VCaP (cell line): ENCODE measurements at regions not wholly inside any gene's neighbourhood (a gene's known extent, or its start where the extent isn't known, plus 50 kb on each side); places are given as distances from the start of the nearest gene placed in this dataset.
A peak's percentile ranks its signal among the peaks of the same experiment; 100 is the strongest.
"Not testable (repeated sequence)": the region's sequence is repeated elsewhere in the genome, so short reads cannot be mapped to it uniquely, and the experiment has no call there.

Experiments
- H3K27ac ChIP-seq: fragments of 450-650 bp; 2 replicates; pipeline ENCODE4 v1.5.1; 2017
- TF ChIP-seq, protein P1 (sequence below): fragments of 450-650 bp; conservative IDR thresholded peaks from 2 replicates; pipeline ENCODE4 v1.5.1; 2017; ENCODE audit warnings: mild to moderate bottlenecking, moderate library complexity

DNA sequence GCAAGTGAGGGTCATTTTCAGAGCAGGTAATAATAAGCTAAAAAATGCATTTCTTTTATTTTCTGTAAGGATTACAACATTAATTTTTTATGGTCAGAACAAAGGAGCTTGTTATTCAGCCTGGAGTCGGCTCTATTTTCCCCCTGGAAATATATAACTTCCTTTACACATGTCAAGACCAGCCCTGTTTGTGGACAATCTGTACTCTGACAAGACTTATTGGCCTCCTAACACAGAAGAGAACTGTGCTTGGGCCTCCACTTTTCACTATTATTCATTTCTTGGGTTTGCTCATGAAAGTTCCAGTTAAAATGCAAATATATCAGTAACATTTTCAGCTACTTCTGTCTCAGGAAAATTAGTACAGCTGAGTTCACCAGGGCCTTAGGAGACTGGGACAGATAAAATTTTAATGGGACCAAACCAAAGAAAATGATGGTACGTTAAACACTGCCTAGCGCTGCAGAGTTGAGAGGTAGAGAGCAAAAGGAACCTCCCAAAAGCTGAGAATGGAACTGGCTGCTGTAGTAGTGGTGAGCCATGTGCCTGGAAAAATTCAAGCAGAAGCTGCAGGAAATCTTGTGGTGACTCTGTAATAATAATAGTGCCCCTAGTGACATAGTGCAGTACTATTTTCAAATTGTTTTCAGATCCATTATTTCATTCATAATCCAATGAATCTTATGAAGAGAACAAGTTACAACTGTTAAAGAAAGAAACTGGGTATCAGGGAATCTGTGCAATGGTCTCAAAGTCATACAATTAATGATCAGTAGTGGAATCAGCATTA is 227.2 kb upstream of the KIAA1217 start:
- H3K27ac ChIP-seq, result no peak overlapping the region
- TF ChIP-seq, protein P1, sequence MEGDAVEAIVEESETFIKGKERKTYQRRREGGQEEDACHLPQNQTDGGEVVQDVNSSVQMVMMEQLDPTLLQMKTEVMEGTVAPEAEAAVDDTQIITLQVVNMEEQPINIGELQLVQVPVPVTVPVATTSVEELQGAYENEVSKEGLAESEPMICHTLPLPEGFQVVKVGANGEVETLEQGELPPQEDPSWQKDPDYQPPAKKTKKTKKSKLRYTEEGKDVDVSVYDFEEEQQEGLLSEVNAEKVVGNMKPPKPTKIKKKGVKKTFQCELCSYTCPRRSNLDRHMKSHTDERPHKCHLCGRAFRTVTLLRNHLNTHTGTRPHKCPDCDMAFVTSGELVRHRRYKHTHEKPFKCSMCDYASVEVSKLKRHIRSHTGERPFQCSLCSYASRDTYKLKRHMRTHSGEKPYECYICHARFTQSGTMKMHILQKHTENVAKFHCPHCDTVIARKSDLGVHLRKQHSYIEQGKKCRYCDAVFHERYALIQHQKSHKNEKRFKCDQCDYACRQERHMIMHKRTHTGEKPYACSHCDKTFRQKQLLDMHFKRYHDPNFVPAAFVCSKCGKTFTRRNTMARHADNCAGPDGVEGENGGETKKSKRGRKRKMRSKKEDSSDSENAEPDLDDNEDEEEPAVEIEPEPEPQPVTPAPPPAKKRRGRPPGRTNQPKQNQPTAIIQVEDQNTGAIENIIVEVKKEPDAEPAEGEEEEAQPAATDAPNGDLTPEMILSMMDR, result no peak

DNA sequence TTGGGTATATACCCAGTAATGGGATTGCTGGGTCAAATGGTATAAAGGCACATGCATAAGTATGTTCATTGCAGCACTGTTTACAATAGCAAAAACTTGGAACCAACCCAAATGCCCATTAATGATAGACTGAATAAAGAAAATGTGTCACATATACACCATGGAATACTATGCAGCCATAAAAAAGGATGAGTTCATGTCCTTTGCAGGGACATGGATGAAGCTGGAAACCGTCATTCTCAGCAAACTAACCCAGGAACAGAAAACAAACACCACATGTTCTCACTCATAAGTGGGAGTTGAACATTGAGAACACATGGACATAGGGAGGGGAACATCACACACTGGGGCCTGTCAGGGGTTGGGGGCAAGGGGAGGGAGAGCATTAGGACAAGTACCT is 224.5 kb upstream of the KIAA1217 start:
- not testable (repeated sequence) for H3K27ac ChIP-seq

DNA sequence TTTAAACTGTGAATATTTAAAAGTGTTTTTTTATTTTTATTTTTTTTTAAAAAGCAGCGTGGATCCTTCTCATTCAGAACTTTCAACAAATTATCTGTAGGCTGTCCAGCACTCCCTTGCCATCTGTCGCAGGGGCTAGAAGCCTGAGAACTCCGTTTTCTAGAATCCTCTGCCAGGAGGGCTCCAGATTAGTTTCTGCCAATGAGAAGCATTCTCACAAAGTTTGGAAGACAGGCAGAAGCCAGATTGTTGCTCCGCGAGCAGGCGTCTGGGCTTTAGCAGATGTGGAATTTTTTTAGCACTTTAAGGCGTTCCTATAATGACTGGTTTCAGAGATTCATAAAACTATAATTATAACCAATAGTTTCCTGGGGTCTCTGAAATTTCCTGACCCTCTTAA is 220.9 kb upstream of the KIAA1217 start:
- TF ChIP-seq, protein P1, result no peak
- no peak overlapping the region for H3K27ac ChIP-seq

DNA sequence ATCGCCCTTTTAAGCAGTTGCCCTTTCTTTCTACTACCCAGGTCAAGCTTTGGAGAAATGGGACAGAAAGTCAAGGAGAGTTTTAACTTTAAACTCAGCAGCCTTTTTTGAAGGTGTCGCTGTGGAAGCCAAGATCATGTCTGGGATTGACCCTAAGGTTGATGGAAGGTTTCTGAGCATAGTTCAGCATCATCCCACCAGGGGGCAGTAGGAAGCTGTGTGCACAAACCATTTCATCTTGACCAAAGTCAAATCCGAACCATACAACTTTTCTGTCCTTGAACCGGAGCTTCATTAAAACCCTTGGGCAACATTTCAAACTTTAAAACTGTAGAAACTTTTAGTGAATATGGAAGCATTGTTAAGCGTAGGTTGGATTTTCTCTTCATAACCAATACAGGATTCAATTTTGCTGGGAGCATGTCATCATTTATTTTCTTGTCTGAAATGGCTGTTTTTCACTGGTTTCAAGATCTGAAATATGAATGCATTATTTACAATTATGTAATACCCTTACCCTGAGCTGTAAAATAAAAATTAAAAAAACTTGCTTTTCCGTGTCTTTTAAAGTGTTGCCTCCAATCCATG is 214.4 kb upstream of the KIAA1217 start:
- TF ChIP-seq, protein P1, result peak; percentile 84
- H3K27ac ChIP-seq, result no peak overlapping the region

DNA sequence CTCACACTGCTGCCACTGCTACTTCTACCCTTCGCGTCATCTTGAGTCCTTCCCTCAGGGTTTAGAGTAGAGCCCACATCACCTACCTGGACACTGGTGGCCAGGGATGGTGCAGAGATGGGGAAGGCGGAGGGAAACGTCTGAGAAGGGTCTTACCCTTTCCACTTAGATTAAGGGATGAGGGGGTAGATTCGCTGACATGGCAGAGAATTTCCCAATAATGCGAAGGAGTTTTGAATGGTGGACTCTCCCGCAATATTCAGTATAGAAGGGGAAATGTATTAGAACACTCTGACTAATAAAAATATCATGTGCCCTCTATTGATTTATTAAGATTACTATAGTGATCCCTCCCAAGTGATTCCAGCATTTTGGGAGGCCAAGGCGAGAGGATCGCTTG is 209.5 kb upstream of the KIAA1217 start:
- TF ChIP-seq, protein P1, result no peak
- H3K27ac ChIP-seq, result no peak overlapping the region

DNA sequence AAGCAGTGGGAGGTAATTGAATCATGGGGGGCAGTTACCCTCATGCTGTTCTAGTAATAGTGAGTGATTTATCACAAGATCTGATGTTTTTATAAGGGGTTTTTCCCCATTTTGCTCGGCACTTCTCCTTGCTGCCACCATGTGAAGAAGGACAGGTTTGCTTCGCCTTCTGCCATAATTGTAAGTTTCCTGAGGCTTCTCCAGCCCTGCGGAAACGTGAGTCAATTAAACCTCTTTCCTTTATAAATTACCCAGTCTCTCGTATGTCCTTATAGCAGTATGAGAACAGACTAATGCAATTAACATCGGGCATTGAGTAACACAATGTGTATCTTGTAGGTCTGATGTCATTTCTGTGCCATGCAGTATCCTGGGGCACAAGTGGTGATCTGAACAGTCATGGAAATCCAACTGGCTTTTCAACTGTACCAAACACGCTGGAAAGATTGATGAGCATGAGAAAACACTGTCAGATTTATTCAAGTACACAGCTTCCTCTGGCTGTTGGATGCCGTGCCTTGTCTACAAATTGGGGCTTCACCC is 208.6 kb upstream of the KIAA1217 start:
- no peak overlapping the region for H3K27ac ChIP-seq
- TF ChIP-seq, protein P1, result no peak

DNA sequence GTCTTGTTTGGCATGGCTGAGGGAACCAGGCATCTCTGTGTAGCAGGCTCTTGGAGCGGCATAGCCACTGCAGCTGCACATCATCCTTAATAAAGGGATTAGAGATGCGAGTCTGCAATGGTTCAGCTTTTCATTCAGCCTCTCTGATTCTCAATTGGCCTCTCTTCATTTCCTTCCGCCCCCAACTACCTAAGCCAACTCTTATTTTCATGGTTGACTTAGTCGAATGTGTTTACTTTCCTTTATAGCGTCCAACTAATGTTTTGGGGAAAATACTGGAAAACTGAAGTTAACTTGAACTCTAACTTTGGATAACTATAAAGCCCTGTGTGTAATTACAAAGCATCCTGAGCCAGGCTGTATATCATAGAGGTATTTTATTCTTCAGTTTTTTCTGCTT is 202.2 kb upstream of the KIAA1217 start:
- H3K27ac ChIP-seq, result no peak overlapping the region
- TF ChIP-seq, protein P1, result no peak

DNA sequence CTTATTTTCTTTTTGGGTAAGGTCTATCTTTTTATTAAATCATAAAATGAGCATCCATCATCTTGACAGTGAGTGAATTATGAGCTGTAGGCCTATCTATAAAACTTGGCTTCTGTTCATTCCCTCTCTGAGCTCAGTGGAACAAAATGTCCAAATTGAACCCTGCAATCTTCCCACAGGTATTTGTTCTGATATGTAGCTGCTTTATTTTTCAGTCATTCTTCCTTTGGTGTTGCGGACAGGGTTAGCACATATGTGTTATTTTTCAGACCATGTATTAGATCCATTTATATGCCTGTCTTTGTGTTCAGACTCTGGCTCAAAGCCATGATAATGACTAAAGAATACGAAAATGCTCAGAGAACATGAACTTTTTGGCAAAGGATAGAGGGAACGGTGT is 201.6 kb upstream of the KIAA1217 start:
- TF ChIP-seq, protein P1, result no peak
- no peak overlapping the region for H3K27ac ChIP-seq
